NCI-H446 treated with DMSO at 0.1 percent for 48 hours (cell line): ENCODE measurements at regions not wholly inside any gene's neighbourhood (a gene's known extent, or its start where the extent isn't known, plus 50 kb on each side); places are given as distances from the start of the nearest gene placed in this dataset.
"Not testable (repeated sequence)": the region's sequence is repeated elsewhere in the genome, so short reads cannot be mapped to it uniquely, and the experiment has no call there.

Source experiments
- DNase-seq: peaks from one replicate; lab custom pipeline; 2025; lab: John Stamatoyannopoulos, UW

DNA sequence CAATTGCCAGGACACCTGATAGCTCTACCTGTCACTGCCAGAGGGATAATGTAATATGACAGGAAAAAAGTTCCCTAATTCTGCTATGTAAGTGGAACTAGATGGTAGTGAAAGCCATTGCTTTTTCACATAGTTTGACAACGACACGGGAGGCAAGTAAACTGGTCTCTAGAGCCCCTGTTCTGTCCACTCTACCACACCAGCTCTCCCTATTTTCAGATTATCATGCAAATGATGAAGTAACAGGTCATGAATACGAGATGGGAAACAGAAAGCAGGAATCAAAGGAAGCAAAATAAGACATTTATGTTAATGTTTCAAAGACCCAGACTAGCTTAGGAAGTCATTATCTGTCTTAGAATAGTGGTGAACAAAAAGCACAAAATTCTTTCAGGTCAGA is 56.2 kb downstream of the TAF11L14 start:
- DNase-seq = no peak

DNA sequence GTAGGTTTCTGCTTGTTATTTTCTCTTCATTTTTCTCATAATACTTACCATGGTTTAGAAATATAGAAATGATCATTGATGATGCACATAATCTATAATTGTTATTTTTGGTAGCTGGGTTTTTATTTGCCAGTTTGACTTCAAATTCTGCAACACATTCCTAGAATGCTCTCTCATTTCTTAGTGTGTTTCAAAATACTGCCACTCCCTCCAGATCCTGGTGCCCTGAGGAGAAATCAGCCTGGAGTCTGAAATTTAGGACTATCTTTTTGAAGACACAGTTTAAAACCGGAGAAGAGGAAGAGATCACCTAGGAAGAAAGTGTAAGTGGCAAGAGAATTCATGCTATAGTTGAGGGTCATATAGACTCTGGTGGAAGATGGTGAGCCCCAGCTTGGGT is 57.5 kb downstream of the TAF11L14 start:
- DNase-seq = no peak

DNA sequence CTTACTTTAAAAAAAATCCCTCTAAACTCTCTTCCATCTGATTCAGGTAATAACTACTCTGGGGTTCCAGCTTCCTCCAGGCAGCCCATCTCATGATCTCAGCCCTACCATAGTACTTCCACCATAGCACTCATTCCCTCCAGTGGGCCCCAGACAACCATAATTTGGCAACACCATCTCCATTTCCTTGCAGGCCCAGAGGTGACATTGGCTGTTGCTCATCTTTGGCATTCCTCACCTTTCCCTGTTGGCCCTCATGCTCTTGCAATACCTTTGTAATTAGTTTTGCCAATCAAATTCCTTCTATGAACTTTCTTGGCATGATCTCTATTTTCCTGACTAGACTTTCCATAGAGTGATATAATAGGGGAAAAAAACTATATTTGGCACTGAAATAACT is 60.1 kb downstream of the TAF11L14 start:
- DNase-seq = no peak

GRCh38 chr5:17694914-17695313 is 60.7 kb downstream of the TAF11L14 start:
- no peak for DNase-seq

DNA sequence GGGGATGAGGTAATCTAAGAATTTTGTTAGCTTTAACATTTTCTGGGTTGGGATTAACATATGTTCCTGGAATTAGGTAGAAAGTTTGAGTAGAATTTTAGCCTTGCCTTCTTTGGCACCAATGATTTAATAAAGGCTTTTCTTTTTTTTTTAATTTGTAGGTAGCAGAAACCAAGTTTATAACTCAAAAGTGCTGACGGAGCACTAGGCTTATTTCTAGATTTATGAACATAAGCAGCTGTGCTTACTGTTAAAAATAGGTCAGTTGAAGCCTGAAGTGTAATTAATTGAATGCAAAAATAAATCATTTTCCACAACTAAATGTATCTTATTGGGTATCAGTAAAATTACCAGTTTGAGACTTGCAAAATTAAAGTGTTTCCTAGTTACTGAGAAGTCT is 62.4 kb downstream of the TAF11L14 start:
- no peak for DNase-seq

- no peak for DNase-seq
These were observed 63.4 kb downstream of the TAF11L14 start for GRCh38 chr5:17697671-17698070.

DNA sequence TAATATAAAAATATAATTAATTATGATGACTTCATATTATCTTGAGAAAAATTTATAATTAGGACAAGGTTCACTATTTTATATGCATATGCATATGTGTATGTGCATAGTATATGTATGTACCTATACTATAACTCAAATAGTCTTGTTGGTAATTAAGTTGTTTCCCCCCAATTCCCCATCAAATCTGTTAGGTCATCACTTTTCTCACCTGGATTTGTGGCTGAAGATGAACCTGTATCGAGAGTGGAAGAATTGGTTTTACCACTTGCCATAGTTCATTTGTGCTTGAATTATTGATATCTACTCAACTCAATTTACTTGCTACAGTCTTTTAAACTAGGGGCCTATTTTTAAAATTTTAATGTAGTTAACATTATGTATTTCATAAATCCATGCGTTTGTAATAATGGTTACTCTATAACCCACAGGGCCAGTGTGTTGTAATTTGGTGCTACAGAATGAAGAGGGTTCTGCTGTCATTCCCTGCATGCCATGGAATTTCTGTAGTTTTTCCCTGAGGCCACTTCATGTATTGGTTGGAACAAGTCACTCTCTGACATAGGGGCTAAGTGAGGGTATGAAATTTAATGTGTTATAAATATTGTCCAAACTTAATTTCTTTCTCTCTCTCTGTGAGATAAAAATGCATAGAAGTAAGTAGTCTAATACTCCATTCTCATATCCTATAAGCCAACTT is 74.9 kb downstream of the TAF11L14 start:
- no peak for DNase-seq

- DNase-seq = no peak
These were observed 79.0 kb downstream of the TAF11L14 start for GRCh38 chr5:17713301-17713700.

- DNase-seq = no peak
These were observed 79.9 kb downstream of the TAF11L14 start for GRCh38 chr5:17714186-17714585.

DNA sequence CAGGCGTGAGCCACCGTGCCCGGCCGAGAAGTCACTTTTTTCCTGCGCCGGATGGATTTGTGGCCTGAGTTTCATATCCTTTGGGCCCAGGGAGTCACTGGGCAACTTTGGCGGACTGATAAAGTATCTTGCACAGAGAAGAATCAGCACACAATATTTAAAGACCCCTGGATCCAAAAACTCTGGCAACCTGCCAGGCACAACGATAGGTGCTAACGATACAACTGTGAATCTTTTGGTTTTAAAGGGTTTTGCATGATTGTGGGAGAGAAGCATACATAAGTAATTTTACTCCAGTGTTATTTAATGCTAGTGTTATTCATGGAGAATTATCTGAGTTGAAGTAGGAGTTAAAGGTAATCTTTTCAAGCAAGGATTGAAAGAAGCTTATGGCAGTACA is 85.3 kb downstream of the TAF11L14 start:
- DNase-seq = no peak

- DNase-seq = peak; percentile 58
These were observed 85.8 kb downstream of the TAF11L14 start for GRCh38 chr5:17720071-17720470.

- DNase-seq = peak; percentile 72
These were observed 89.6 kb downstream of the TAF11L14 start for GRCh38 chr5:17723876-17724275.

GRCh38 chr5:17727098-17727497 is 92.8 kb downstream of the TAF11L14 start:
- DNase-seq = peak; percentile 67

DNA sequence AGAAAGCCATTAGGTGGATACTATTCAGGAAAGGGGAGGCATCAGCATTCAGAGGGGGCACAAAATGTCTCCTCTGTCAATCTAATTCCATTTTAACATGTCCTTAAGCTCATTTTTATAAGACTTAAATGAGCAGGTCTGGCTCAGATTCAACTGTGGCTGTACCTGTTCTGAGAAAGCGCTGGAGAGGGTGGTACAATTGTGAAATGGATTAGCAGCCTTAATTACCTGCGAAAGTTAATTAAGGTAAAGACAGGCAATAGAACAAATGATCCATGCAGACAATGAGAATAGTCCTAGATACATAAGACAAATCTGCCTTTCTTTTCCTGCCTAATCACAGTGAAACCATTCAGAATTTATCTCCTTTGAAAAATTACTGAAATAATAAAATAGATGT is 96.2 kb downstream of the TAF11L14 start:
- no peak for DNase-seq

GRCh38 chr5:17732351-17732923 is 98.2 kb downstream of the TAF11L14 start:
- peak; percentile 85 for DNase-seq

DNA sequence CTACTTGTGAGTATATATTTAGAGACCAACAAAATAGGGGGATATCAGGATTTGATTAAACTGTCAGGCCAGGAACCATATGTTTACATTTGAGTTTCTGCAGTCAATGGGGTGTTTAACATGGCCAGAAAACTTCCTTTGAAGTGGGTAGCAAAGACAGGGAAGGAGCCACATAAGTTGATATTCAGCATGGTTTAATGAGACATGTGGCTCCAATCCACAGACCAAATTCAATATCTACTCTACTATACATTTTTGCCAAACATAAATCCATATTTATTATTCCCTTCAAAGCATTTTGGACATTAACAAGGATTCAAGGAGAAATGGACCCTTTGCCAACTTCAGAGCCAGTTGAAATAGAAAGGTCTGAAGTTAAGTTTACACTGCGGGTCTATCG is 99.8 kb downstream of the TAF11L14 start:
- peak; percentile 70 for DNase-seq

DNA sequence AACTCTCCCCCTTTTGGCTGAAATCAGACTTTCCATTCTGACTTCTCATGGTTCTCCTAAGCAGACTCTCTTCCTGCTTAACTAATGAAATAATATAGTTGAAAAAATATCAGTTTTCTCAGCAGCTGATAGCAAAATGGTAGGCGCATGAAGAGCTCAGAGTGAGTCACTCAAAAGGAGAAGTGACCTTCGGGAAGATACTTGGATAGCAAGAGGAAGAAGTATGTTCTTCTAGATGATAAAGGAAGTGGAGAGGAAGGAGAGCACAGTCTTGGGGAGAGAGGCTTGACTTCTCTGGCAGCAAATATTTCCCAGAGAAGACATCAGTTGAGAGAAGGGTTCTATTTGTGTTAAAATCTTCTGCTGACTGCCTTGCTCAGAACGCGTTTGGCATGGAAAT is 101.5 kb downstream of the TAF11L14 start:
- no peak for DNase-seq

GRCh38 chr5:17737092-17737491 is 102.8 kb downstream of the TAF11L14 start:
- no peak for DNase-seq

- no peak for DNase-seq
These were observed 104.2 kb downstream of the TAF11L14 start for GRCh38 chr5:17738446-17738845.

- DNase-seq = no peak
These were observed 109.5 kb downstream of the TAF11L14 start for GRCh38 chr5:17743580-17744435.

GRCh38 chr5:17748201-17748600 is 113.9 kb downstream of the TAF11L14 start:
- DNase-seq = no peak

GRCh38 chr5:17748941-17749340 is 114.7 kb downstream of the TAF11L14 start:
- DNase-seq = no peak

- DNase-seq = not testable (repeated sequence)
These were observed 121.1 kb downstream of the TAF11L14 start for GRCh38 chr5:17755406-17755805.
